HCT116 (cell line): ENCODE measurements at regions not wholly inside any gene's neighbourhood (a gene's known extent, or its start where the extent isn't known, plus 50 kb on each side); places are given as distances from the start of the nearest gene placed in this dataset.

Experiments
- ATAC-seq: fragments of 200-7000 bp; cut with Tn5 transposase; 2 replicates; pipeline ENCODE4 v1.9.1; 2020; ENCODE audit warnings: mild to moderate bottlenecking, moderate library complexity
- BruUV-seq: library from RNA; stranded (reverse); fragments of 400-500 nt; replicated peaks from 2 replicates; lab custom pipeline; 2021; lab: Mats Ljungman, UMichigan
- CTCF ChIA-PET: fragments of 300-600 bp; sonication (Branson Sonifier 250); formaldehyde crosslinking; loops from one replicate; lab custom pipeline; 2021; ENCODE audit warnings: antibody characterized with exemption; lab: Charles Lee
- POLR2A ChIA-PET: fragments of 300-600, 350-600 bp; sonication (Branson Sonifier 250); formaldehyde crosslinking; loops from one replicate; lab custom pipeline; 2021; ENCODE audit warnings: antibody characterized with exemption; lab: Charles Lee
- RAD21 ChIA-PET, 2 experiments: fragments of 300-600 bp; sonication (Branson Sonifier 250); formaldehyde crosslinking; loops; one replicate each; lab custom pipeline; 2023; ENCODE audit warnings: low total read pairs in 2 of 2; ENCODE audit not compliant: uncharacterized antibody in 2 of 2, unreplicated experiment in 2 of 2, low non-redundant PET in 1 of 2; lab: Charles Lee
- DNase-seq: peaks from one replicate; pipeline ENCODE4 v3.0.0-alpha.2; 2010; ENCODE audit warnings: low read depth, low spot score
- H2AFZ ChIP-seq: fragments of 200-600 bp; shearing (Covaris generic), sonication (generic); 2 replicates; pipeline ENCODE4 v1.6.1; 2017; ENCODE audit warnings: low read depth, mixed run types, mixed read lengths, antibody characterized with exemption, low read length; ENCODE audit not compliant: poor library complexity, severe bottlenecking
- H3K27ac ChIP-seq: 2 replicates; pipeline ENCODE4 v1.5.1; 2012; ENCODE audit warnings: low read depth, low read length
- H3K27me3 ChIP-seq: fragments of 200-600 bp; sonication (generic); 2 replicates; pipeline ENCODE4 v1.6.1; 2016; ENCODE audit warnings: mixed run types, low read length, mixed read lengths; ENCODE audit not compliant: insufficient read depth
- H3K36me3 ChIP-seq, 2 experiments: fragments of 200-500 bp in 1 of 2; fragments of 200-600 bp in 1 of 2; sonication (Bioruptor generic) in 1 of 2; sonication (generic) in 1 of 2; 2 replicates each; pipeline versions ENCODE4 v1.5.1 to v1.6.1; 2014 to 2016; ENCODE audit warnings: low read length in 2 of 2, inconsistent platforms in 1 of 2, mixed read lengths in 1 of 2, mixed run types in 1 of 2; ENCODE audit not compliant: insufficient read depth in 2 of 2, control insufficient read depth in 1 of 2
- H3K4me1 ChIP-seq, 2 experiments: fragments of 200-600 bp in 1 of 2; sonication (generic) in 1 of 2; 2 replicates each; pipeline versions ENCODE4 v1.5.1 to v1.6.1; 2012 to 2017; ENCODE audit warnings: low read length in 2 of 2, inconsistent platforms in 1 of 2, mild to moderate bottlenecking in 1 of 2, mixed read lengths in 1 of 2, mixed run types in 1 of 2, moderate library complexity in 1 of 2; ENCODE audit not compliant: insufficient read depth in 2 of 2, control insufficient read depth in 1 of 2
- H3K4me2 ChIP-seq: fragments of 200-600 bp; sonication (generic); 2 replicates; pipeline ENCODE4 v1.6.1; 2017; ENCODE audit warnings: mixed run types, low read length, mixed read lengths
- H3K4me3 ChIP-seq, 2 experiments: fragments of 200-600 bp in 1 of 2; sonication (generic) in 1 of 2; replicated peaks in 1 of 2; 2 replicates each; pipeline ENCODE4 v1.5.1; 2011 to 2016; ENCODE audit warnings: low read length in 2 of 2, control low read depth in 1 of 2, low read depth in 1 of 2, mild to moderate bottlenecking in 1 of 2, mixed read lengths in 1 of 2, mixed run types in 1 of 2
- H3K79me2 ChIP-seq: fragments of 200-600 bp; sonication (generic); 2 replicates; pipeline ENCODE4 v1.6.1; 2017; ENCODE audit warnings: mild to moderate bottlenecking, mixed run types, low read length, moderate library complexity, mixed read lengths; ENCODE audit not compliant: insufficient read depth
- H3K9ac ChIP-seq: fragments of 200-600 bp; sonication (generic); 2 replicates; pipeline ENCODE4 v1.6.1; 2016; ENCODE audit warnings: low read length, mixed read lengths
- H3K9me2 ChIP-seq: fragments of 200-600 bp; sonication (generic), shearing (Covaris generic); 2 replicates; pipeline ENCODE4 v1.6.1; 2017; ENCODE audit warnings: mixed run types, mild to moderate bottlenecking, moderate library complexity; ENCODE audit not compliant: insufficient read depth
- H3K9me3 ChIP-seq, 2 experiments: fragments of 200-500 bp in 1 of 2; fragments of 200-600 bp in 1 of 2; sonication (Bioruptor generic) in 1 of 2; sonication (generic) in 1 of 2; 2 replicates each; pipeline ENCODE4 v1.6.1; 2014 to 2017; ENCODE audit warnings: low read length in 2 of 2, mixed read lengths in 2 of 2, inconsistent platforms in 1 of 2, low read depth in 1 of 2, mild to moderate bottlenecking in 1 of 2, mixed run types in 1 of 2, moderate library complexity in 1 of 2; ENCODE audit not compliant: control insufficient read depth in 1 of 2, insufficient read depth in 1 of 2
- H4K20me1 ChIP-seq: fragments of 200-600 bp; sonication (generic), shearing (Covaris generic); 2 replicates; pipeline ENCODE4 v1.6.1; 2017; ENCODE audit warnings: mixed run types, mild to moderate bottlenecking, moderate library complexity; ENCODE audit not compliant: insufficient read depth
- CBX3 ChIP-seq: IDR thresholded peaks from 2 replicates; pipeline ENCODE4 v1.6.1; 2012; ENCODE audit warnings: low read depth
- ELF1 ChIP-seq: IDR thresholded peaks from 2 replicates; pipeline ENCODE4 v1.6.1; 2012; ENCODE audit warnings: low read depth, borderline replicate concordance
- EZH2 ChIP-seq: fragments of 200-600 bp; sonication (generic); IDR thresholded peaks from 2 replicates; pipeline ENCODE4 v1.6.1; 2017; ENCODE audit warnings: antibody characterized with exemption, mixed run types
- EZH2phosphoT487 ChIP-seq: fragments of 200-600 bp; IDR thresholded peaks from 2 replicates; pipeline ENCODE4 v1.6.1; 2018; ENCODE audit warnings: antibody characterized with exemption, borderline replicate concordance
- FOSL1 ChIP-seq: IDR thresholded peaks from 2 replicates; pipeline ENCODE4 v1.6.1; 2012; ENCODE audit warnings: low read depth
- JUND ChIP-seq: IDR thresholded peaks from 2 replicates; pipeline ENCODE4 v1.6.1; 2012
- POLR2A ChIP-seq: IDR thresholded peaks from 2 replicates; pipeline ENCODE4 v1.7.0; 2011; ENCODE audit warnings: borderline replicate concordance; ENCODE audit not compliant: insufficient read depth, insufficient read length; ENCODE audit errors: extremely low read depth
- RAD21 ChIP-seq: IDR thresholded peaks from 2 replicates; pipeline ENCODE4 v1.6.1; 2012; ENCODE audit warnings: low read depth, mild to moderate bottlenecking
- TCF7L2 ChIP-seq: IDR thresholded peaks from 2 replicates; pipeline ENCODE4 v1.7.0; 2011; ENCODE audit warnings: borderline replicate concordance, inconsistent platforms; ENCODE audit not compliant: insufficient read depth, insufficient read length; ENCODE audit errors: extremely low read depth
- YY1 ChIP-seq: IDR thresholded peaks from 2 replicates; pipeline ENCODE4 v1.6.1; 2011; ENCODE audit warnings: low read length, low read depth, moderate library complexity, mild to moderate bottlenecking; ENCODE audit not compliant: insufficient replicate concordance; ENCODE audit errors: extremely low read depth
- ZFX ChIP-seq: fragments of 450-650 bp; IDR thresholded peaks from 2 replicates; pipeline ENCODE4 v1.6.1; 2017
- ZNF274 ChIP-seq: fragments of 200-500 bp; sonication (Bioruptor generic); IDR thresholded peaks from 2 replicates; pipeline ENCODE4 v1.6.1; 2014; ENCODE audit warnings: mild to moderate bottlenecking, low read depth, low read length, inconsistent platforms
- intact Hi-C: fragments of 100-400 bp; cut with micrococcal nuclease; formaldehyde crosslinking; loops from 2 replicates; pipeline ENCODE4 v1.10.0; 2022
- TF ChIP-seq, protein P1 (sequence below), 3 experiments: fragments of 200-600 bp in 1 of 3; sonication (generic) in 1 of 3; IDR thresholded peaks in 2 of 3; conservative IDR thresholded peaks in 1 of 3; 2 replicates each; pipeline ENCODE4 v1.5.1; 2012 to 2017; ENCODE audit warnings: low read depth in 2 of 3, low read length in 2 of 3, antibody characterized with exemption in 1 of 3, borderline replicate concordance in 1 of 3, control low read depth in 1 of 3, mild to moderate bottlenecking in 1 of 3, mixed read lengths in 1 of 3, mixed run types in 1 of 3, moderate library complexity in 1 of 3; ENCODE audit not compliant: insufficient read depth in 1 of 3

DNA sequence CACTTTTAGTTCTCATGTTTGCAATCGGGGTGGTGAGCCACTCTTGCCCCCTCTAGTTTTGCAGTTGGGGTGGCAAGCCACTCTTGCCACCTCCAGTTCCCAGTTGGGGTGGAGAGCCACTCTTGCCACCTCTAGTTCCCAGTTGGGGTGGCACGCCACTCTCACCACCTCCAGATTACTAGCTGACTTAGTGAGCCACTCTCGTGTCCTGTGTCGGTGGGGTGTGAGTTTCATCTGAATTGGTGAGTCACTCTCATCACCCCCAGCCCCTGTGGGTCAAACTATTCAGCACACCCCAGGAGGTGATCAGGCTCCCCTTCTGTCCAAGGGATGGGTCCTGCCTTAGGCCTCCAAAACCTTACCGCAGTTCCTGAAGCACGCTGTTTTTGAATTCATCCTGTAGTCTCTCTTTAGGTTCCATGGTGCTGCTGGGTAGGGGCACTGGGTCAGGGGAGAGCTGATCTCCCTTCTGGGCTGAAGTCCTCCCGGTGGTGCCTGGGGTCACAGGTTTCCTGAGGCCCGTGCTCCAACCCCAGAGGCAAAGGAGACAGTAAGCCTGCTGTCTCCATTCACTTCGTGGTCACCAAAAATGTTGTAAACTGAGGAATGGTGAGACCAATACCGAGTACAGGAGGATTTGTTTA lies 224.2 kb upstream of the SYNCRIP start:
- RAD21 ChIA-PET, result no interaction called here
- BruUV-seq, result no TSS peak
- ATAC-seq (no peak), DNase-seq (no peak)
- POLR2A ChIA-PET, result no interaction called here
- no peaks in the 10 kb centered on the region for H3K79me2 ChIP-seq
- H3K27me3 ChIP-seq, result 0 out of 2 replicates have a peak, but pooled peaks cover 4% of the 10 kb centered on the region
- no peak overlapping the region for H3K9ac ChIP-seq
- peaks cover 0 to 9% of the 10 kb centered on the region in 2 experiments; a peak in 1 of 4 replicates for H3K4me1 ChIP-seq
- CTCF ChIA-PET, result no interaction called here
- H4K20me1 ChIP-seq, result no peaks in the 10 kb centered on the region
- no peak overlapping the region; the same call in 1 of the 2 replicates for H3K4me2 ChIP-seq
- no peaks in the 10 kb centered on the region for H3K9me2 ChIP-seq
- H2AFZ ChIP-seq, result no peak overlapping the region
- TF ChIP-seq POLR2A, result no peak
- no peak for TF ChIP-seq RAD21
- no peak for TF ChIP-seq EZH2
- no peak for TF ChIP-seq YY1
- no peak for TF ChIP-seq CBX3
- TF ChIP-seq EZH2phosphoT487, result no peak
- no peaks in the 10 kb centered on the region for H3K9me3 ChIP-seq
- intact Hi-C loops, result no loop called here
- no peaks in the 10 kb centered on the region for H3K36me3 ChIP-seq
- H3K4me3 ChIP-seq, result no peak overlapping the region
- H3K27ac ChIP-seq, result no peak overlapping the region

DNA sequence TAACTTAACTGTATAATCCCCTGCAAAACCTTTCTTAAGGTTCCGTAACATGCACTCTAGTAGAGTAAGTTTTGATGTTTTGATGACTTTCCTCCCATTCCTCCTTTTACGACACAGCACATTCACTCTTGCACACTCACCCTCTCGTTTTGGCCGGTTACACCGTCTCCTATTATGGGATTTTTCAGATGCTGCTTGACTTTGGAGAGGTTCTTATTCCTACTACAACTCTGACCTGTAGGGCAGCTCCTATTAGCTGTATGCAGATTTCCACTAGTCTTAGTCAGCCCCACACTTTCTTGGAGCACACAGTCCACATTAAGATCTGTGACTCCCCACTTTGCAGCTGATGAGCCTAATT lies 223.7 kb upstream of the SYNCRIP start:
- ChIA-PET POLR2A (no interaction called here), CTCF (no interaction called here), RAD21 (interaction anchor here in 1 of 2 experiments (0.7 kb wide), 1 partner anchor 20 kb away, joined by 3 read pairs; no protein-coding TSS in a partner anchor)
- ATAC-seq (peak; percentile 43), DNase-seq (no peak)
- BruUV-seq, result no TSS peak
- H3K4me2 ChIP-seq, result peak overlapping the region; percentile 58
- H3K4me3 ChIP-seq, result peak overlapping the region in 1 of 2 experiments; percentile 27
- TF ChIP-seq EZH2phosphoT487, result no peak
- TF ChIP-seq FOSL1, result no peak
- no peak for TF ChIP-seq ELF1
- TF ChIP-seq ZFX, result no peak
- no peak for TF ChIP-seq JUND
- no peak for TF ChIP-seq TCF7L2
- TF ChIP-seq YY1, result no peak
- TF ChIP-seq, protein P1, sequence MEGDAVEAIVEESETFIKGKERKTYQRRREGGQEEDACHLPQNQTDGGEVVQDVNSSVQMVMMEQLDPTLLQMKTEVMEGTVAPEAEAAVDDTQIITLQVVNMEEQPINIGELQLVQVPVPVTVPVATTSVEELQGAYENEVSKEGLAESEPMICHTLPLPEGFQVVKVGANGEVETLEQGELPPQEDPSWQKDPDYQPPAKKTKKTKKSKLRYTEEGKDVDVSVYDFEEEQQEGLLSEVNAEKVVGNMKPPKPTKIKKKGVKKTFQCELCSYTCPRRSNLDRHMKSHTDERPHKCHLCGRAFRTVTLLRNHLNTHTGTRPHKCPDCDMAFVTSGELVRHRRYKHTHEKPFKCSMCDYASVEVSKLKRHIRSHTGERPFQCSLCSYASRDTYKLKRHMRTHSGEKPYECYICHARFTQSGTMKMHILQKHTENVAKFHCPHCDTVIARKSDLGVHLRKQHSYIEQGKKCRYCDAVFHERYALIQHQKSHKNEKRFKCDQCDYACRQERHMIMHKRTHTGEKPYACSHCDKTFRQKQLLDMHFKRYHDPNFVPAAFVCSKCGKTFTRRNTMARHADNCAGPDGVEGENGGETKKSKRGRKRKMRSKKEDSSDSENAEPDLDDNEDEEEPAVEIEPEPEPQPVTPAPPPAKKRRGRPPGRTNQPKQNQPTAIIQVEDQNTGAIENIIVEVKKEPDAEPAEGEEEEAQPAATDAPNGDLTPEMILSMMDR (IDR thresholded peaks at IDR 0.05 in 2 of 3, conservative IDR thresholded peaks at IDR 0.05 in 1 of 3; ENCODE audit: borderline replicate concordance in 1 of 3, insufficient read depth in 1 of 3, low read depth in 2 of 3, low read length in 2 of 3), result no peak
- no peak for TF ChIP-seq ZNF274
- H3K9me2 ChIP-seq, result no peaks in the 10 kb centered on the region
- intact Hi-C loops, result no loop called here
- H3K9ac ChIP-seq, result no peak overlapping the region
- no peaks in the 10 kb centered on the region for H4K20me1 ChIP-seq
- no peaks in the 10 kb centered on the region for H3K9me3 ChIP-seq
- no peak overlapping the region for H3K27ac ChIP-seq
- H3K27me3 ChIP-seq, result 0 out of 2 replicates have a peak, but pooled peaks cover 4% of the 10 kb centered on the region
- H3K36me3 ChIP-seq, result no peaks in the 10 kb centered on the region
- no peaks in the 10 kb centered on the region for H3K79me2 ChIP-seq
- H3K4me1 ChIP-seq, result peaks cover 0 to 9% of the 10 kb centered on the region in 2 experiments; a peak in 1 of 4 replicates
- no peak overlapping the region for H2AFZ ChIP-seq
